ENCODE measurements at regions not wholly inside any gene's neighbourhood (a gene's known extent, or its start where the extent isn't known, plus 50 kb on each side); places are given as distances from the start of the nearest gene placed in this dataset.

- no peak for DNase-seq
Measured at GRCh38 chr7:46212425-46213153, 291.5 kb upstream of the IGFBP3 start.

- no peak for DNase-seq
Measured at GRCh38 chr7:46210467-46210866, 289.4 kb upstream of the IGFBP3 start.

- no peak for DNase-seq
Measured at GRCh38 chr7:46209611-46210388, 288.7 kb upstream of the IGFBP3 start.

GRCh38 chr7:46208635-46209525 is 287.8 kb upstream of the IGFBP3 start:
- no peak for DNase-seq

- no peak for DNase-seq
Measured at GRCh38 chr7:46207931-46208634, 287.0 kb upstream of the IGFBP3 start.

- no peak for DNase-seq
Measured at GRCh38 chr7:46206476-46207060, 285.5 kb upstream of the IGFBP3 start.

GRCh38 chr7:46205478-46205877 is 284.4 kb upstream of the IGFBP3 start:
- DNase-seq = no peak

GRCh38 chr7:46203926-46204325 is 282.9 kb upstream of the IGFBP3 start:
- DNase-seq = no peak

- DNase-seq = no peak
Measured at GRCh38 chr7:46202379-46202778, 281.3 kb upstream of the IGFBP3 start.

GRCh38 chr7:46201961-46202360 is 280.9 kb upstream of the IGFBP3 start:
- no peak for DNase-seq

- DNase-seq = no peak
Measured at GRCh38 chr7:46198701-46199100, 277.6 kb upstream of the IGFBP3 start.

GRCh38 chr7:46197785-46198540 is 276.9 kb upstream of the IGFBP3 start:
- no peak for DNase-seq

GRCh38 chr7:46195934-46196333 is 274.9 kb upstream of the IGFBP3 start:
- DNase-seq = no peak

GRCh38 chr7:46192271-46192670 is 271.2 kb upstream of the IGFBP3 start:
- DNase-seq = no peak

- no peak for DNase-seq
Measured at GRCh38 chr7:46191776-46192175, 270.7 kb upstream of the IGFBP3 start.

- DNase-seq = no peak
Measured at GRCh38 chr7:46191296-46191695, 270.2 kb upstream of the IGFBP3 start.

- DNase-seq = no peak
Measured at GRCh38 chr7:46189255-46189790, 268.3 kb upstream of the IGFBP3 start.

GRCh38 chr7:46186131-46186530 is 265.1 kb upstream of the IGFBP3 start:
- no peak for DNase-seq

GRCh38 chr7:46179061-46179610 is 258.1 kb upstream of the IGFBP3 start:
- DNase-seq = no peak

- DNase-seq = no peak
Measured at GRCh38 chr7:46178661-46179060, 257.6 kb upstream of the IGFBP3 start.

GRCh38 chr7:46177821-46178220 is 256.7 kb upstream of the IGFBP3 start:
- no peak for DNase-seq

All from stimulated activated CD8-positive, alpha-beta memory T cell treated with anti-CD3 and anti-CD28 coated beads, Interleukin-4, amount 100 ng/mL, for 48 hours (primary cell).